AG10803 (cell line): ENCODE measurements at regions not wholly inside any gene's neighbourhood (a gene's known extent, or its start where the extent isn't known, plus 50 kb on each side); places are given as distances from the start of the nearest gene placed in this dataset.

ENCODE experiments used
- DNase-seq: peaks from one replicate; pipeline ENCODE4 v3.0.0; 2010; ENCODE audit warnings: low read depth
- H3K4me3 ChIP-seq: 2 replicates; pipeline ENCODE4 v1.5.1; 2011; ENCODE audit warnings: mild to moderate bottlenecking, low read length, control low read depth
- CTCF ChIP-seq: conservative IDR thresholded peaks from 2 replicates; pipeline ENCODE4 v1.5.1; 2011; ENCODE audit warnings: mild to moderate bottlenecking, low read length, control low read depth, inconsistent platforms

GRCh38 chr2:53543083-53543482, 224.5 kb upstream of the CHAC2 start:
- no peak overlapping the region for H3K4me3 ChIP-seq
- TF ChIP-seq CTCF: no peak
- DNase-seq: no peak

GRCh38 chr2:53536583-53537361, 230.8 kb upstream of the CHAC2 start:
- TF ChIP-seq CTCF: no peak

GRCh38 chr2:53535234-53535840, 232.3 kb upstream of the CHAC2 start:
- no peak for TF ChIP-seq CTCF
- no peak for DNase-seq
- no peak overlapping the region for H3K4me3 ChIP-seq

More at GRCh38 chr2:53536583-53537361, 230.8 kb upstream of the CHAC2 start:
- DNase-seq: no peak
- no peak overlapping the region for H3K4me3 ChIP-seq

- DNase-seq: no peak
- H3K4me3 ChIP-seq: no peak overlapping the region
- no peak for TF ChIP-seq CTCF
Observed at GRCh38 chr2:53530126-53530525, 237.5 kb upstream of the CHAC2 start.

GRCh38 chr2:53527056-53527455, 240.5 kb upstream of the CHAC2 start:
- no peak overlapping the region for H3K4me3 ChIP-seq
- no peak for TF ChIP-seq CTCF
- no peak for DNase-seq

- no peak for TF ChIP-seq CTCF
- H3K4me3 ChIP-seq: no peak overlapping the region
- no peak for DNase-seq
Observed at GRCh38 chr2:53519918-53520841, 247.4 kb upstream of the CHAC2 start.
